Heart left ventricle (tissue), 13 donors: ENCODE measurements at regions not wholly inside any gene's neighbourhood (a gene's known extent, or its start where the extent isn't known, plus 50 kb on each side); places are given as distances from the start of the nearest gene placed in this dataset.

ENCODE experiments used
- CTCF ChIP-seq, 12 donors: fragments of 200-600 bp; sonication (generic) in 4 of 12; IDR thresholded peaks; one replicate each; pipeline versions ENCODE4 v1.5.0 to v1.8.0; 2018 to 2022; ENCODE audit warnings: antibody characterized with exemption in 12 of 12, mild to moderate bottlenecking in 5 of 12
- POLR2A ChIP-seq, 2 donors: fragments of 450-650 bp; IDR thresholded peaks; one replicate each; pipeline ENCODE4 v1.6.1; 2017; ENCODE audit warnings: antibody characterized with exemption in 2 of 2, mild to moderate bottlenecking in 2 of 2, moderate library complexity in 2 of 2
- donor health status: ischemic (EF 13 %, LVEDD 7.1; RV severe dilation, severe dysfunction).
- donor health status: DM: no; HTN: yes; CAD: no.
- donor health status: DM: no; HTN: no; CAD: no.
- donor health status: ischemic (EF 25% LVEDD 6.9; RV normal size, moderate dysfunction).
- donor health status: ischemic (EF 25% LVEDD 5.7; RV mildly dilated, moderate dysfunction).
- donor health status: ischemic (EF 35%, LVEDD 5.7; RV mildly dilated, moderate dysfunction).
- donor health status: nonischemic (EF 11% LVEDD 7.7; RV severe dilation, severe dysfunction).
- donor health status: DM: yes; HTN: yes; CAD: no.
- donor health status: PGD.
- donor health status: ischemic (EF 29% LVEDD 5.4; RV normal size, mild dysfunction).
- donor health status: nonischemic (EF 23%, LVEDD 6.1; RV moderate dilation, normal function).

GRCh38 chr3:35936571-35936970 is 297.2 kb downstream of the ARPP21 start:
- no peak for TF ChIP-seq CTCF (IDR thresholded peaks at IDR 0.05)
- TF ChIP-seq POLR2A (IDR thresholded peaks at IDR 0.05), result no peak
